ENCODE measurements at regions not wholly inside any gene's neighbourhood (a gene's known extent, or its start where the extent isn't known, plus 50 kb on each side); places are given as distances from the start of the nearest gene placed in this dataset.
"Not testable (repeated sequence)": the region's sequence is repeated elsewhere in the genome, so short reads cannot be mapped to it uniquely, and the experiment has no call there.

DNA sequence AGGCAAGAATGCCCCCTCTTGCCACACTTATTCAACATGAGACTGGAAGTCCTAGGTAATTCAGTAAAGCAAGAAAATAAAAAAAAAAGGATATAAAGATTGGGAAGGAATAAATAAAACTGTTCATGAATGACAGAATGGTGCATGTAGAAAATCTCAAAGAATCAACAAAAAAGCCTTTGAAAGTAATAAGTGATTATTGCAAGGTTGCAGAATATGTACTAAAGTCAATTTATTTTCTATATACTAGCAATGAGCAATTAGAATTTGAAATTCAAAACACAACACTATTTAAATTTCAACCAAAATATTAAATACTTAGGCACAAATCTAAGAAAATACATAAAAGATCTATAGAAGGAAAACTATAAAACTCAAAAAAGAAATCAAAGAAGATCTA is 58.6 kb downstream of the MAGEA10 start:
- DNase-seq (ENCODE audit: low spot score), result no peak

DNA sequence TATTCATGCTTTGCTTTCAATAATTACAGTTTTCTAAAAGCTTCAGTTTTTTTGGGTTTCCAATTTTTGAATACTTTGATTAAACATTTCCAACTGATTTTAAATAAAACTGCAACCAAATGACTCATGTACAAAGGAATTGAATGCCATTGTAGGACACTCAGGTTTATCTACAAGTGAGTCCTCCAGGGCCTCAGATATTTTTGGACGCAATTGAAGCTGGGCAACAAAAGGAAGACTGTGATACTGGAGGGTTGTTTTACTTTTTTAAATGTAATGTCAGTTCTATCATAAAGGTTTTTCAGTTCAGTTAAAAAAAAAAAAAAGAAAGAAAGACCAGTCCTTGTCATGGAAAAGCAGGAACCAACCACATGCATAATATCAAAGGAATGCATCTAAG is 64.2 kb downstream of the MAGEA10 start:
- DNase-seq (ENCODE audit: low spot score), result no peak

DNA sequence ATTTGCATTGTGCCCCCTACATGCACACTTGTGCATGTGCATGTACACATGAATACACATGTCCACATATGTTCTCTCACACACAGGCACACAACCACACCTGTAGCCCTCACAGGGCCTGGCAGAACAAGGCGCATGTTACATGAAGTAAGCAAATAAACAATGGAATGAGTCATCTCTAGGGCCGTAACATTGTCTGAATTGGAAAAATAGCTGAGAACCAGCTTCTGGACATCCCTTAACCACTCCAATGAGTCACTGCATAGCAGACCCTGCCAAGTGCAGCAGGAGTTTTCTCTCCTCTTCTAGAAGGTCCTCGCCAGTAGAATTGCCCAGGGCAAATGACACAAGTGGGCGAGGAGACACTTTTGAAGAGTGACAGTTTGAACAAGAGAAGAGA is 66.1 kb downstream of the MAGEA10 start:
- peak; percentile 75 for DNase-seq (ENCODE audit: low spot score)

DNA sequence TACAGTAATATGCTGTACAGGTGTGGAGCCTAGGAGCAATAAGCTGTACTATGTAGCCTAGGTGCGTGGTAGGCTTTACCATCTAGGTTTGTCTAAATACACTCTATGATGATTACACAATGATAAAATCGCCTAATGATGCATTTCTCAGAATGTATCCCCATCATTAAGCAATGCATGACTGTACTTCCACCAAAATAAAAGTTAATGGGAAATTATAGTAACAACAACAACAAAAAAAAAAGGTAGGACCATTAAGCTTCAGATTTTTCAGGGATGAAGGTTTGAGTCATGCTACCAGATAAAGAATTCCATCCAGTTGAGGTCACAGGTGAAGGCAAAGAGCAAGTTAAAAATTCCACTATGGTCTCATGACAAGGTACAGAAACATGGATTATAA is 68.2 kb downstream of the MAGEA10 start:
- no peak for DNase-seq (ENCODE audit: low spot score)

DNA sequence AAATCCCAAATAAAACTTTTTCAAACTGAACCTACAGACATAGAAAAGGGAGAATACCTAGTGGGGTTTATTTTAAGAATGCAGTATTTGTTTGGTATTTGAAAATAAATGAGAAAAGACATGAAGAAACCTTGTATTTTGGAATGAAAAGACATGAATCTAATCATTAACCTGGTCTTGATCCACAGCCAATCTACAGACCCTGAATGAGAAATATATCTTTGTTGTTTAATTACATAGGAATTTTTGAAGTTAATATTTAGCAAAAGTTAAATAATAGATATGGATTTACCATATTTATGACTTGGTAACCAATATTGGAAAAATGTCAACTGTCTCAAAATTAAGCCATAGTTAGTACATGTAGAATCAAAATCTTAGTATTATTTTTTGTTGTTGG is 76.8 kb downstream of the MAGEA10 start:
- no peak for DNase-seq (ENCODE audit: low spot score)

DNA sequence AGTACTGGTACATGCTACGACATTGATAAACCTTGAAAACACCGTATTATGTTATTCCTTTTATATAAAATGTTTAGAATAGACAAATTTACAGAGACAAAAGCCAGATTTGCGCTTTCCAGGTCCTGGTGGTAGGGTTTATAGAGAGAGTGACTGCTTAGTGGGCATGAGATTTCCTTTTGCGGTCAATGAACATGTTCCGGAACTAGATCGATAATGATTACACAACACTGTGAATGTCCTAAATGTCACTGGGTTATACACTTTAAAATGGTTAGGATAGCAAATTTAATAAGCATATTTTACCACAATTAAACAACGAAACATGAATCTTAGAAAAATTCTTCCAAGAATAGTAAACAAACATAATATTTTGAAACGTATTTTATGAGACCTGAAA is 77.3 kb downstream of the MAGEA10 start:
- DNase-seq (ENCODE audit: low spot score), result no peak

DNA sequence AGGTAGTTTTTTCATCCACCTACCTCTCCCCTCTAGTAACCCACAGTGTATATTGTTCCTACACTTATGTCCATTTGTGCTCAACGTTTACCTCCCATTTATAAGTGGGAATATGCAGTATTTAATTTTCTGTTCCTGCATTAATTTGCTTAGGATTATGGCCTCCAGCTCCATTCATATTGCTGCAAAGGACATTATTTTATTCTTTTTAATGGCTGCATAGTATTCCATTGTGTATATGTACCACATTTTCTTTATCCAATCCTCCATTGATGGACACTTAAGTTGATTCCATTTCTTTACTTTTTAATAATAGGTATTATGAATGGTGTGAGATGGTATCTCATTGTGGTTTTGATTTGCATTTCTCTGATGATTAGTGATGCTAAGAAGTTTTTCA is 76.1 kb upstream of the GABRE start:
- not testable (repeated sequence) for DNase-seq (ENCODE audit: low spot score)

DNA sequence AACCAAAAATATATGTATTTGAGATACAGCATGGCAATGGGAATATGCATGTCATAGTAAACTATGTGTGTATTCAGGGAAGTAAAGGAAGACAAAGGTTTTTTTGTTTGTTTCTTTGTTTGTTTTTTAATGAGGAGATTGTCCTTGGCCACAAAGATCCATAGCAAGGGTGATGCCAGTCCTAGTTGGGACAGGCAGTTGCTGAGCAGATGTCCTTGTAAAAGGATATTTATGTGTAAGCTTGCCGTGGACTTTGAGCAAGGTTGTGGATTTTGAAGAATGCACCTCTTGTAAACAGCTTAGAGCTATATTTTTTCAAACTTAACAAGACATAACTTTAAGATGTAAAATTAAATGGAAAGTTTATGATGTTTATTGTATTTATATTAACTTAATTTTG is 69.9 kb upstream of the GABRE start:
- no peak for DNase-seq (ENCODE audit: low spot score)

DNA sequence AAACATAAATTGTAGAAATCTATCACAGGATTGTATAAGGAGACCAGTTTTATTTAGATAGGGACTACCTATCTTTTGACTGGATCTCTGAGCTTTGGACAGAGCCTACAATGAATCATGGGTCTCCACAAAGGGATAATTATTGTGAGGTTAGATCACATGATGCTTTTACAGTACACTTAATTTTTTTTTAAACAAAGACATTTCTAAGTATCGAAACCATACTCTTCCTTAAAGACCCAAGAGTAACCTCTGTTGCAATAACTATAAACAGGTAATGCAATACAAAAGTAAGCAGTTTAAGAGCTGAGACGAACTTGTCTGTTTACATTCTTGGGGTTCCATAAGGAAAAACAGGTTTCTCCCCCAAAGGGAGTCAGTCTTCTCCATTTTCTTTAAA is 64.3 kb upstream of the GABRE start:
- DNase-seq (ENCODE audit: low spot score), result no peak

DNA sequence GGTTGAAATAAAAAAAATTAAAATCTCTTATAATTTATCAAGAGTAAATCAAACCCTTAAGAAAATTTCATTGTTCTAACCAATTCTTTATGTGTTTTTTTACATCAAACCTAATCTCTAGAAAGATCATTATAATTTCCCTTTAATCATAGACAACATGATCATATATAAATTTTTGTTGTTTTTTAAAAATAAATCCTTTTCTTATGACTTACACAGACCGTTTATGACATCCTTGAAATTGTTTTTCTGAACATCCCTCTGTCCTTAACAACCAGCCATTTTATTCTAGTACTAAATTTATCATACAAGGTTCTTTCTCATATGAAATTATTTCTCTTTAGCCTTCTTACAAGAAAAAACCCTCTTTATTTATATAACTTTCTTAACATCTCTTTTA is 62.7 kb upstream of the GABRE start:
- no peak for DNase-seq (ENCODE audit: low spot score)

DNA sequence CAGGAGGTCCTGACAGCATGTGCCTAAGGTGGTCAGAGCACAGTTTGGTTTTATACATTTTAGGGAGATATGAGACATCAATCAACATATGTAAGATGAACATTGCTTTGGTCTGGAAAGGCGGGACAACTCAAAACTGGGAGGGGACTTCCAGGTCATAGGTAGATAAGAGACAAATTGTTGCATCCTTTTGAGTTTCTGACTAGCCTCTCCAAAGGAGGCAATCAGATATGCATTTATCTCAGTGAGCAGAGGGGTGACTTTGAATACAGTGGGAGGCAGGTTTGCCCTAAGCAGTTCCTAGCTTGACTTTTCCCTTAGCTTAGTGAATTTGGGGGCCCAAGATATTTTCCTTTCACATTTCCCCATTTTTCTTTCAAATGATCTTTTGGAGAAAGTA is 56.9 kb upstream of the GABRE start:
- DNase-seq (ENCODE audit: low spot score), result not testable (repeated sequence)

DNA sequence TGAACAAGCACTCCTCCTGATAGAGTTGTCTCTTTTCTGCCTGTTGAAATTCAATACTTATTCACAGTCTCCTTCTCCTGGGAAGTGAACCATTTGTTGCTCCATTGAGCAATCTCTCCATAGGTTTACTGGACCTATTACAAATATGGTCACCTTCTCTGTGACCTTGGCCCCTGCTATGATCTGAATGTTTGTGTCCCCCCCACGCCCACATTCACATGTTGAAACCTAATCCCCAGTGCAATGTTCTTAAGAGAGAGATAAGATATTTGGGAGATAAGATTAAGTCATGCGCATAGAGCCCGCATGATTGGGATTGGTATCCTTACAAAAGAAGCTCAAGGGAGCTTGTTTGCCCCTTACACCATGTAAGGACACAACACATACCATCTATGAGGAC is 54.1 kb upstream of the GABRE start:
- DNase-seq (ENCODE audit: low spot score), result no peak

DNA sequence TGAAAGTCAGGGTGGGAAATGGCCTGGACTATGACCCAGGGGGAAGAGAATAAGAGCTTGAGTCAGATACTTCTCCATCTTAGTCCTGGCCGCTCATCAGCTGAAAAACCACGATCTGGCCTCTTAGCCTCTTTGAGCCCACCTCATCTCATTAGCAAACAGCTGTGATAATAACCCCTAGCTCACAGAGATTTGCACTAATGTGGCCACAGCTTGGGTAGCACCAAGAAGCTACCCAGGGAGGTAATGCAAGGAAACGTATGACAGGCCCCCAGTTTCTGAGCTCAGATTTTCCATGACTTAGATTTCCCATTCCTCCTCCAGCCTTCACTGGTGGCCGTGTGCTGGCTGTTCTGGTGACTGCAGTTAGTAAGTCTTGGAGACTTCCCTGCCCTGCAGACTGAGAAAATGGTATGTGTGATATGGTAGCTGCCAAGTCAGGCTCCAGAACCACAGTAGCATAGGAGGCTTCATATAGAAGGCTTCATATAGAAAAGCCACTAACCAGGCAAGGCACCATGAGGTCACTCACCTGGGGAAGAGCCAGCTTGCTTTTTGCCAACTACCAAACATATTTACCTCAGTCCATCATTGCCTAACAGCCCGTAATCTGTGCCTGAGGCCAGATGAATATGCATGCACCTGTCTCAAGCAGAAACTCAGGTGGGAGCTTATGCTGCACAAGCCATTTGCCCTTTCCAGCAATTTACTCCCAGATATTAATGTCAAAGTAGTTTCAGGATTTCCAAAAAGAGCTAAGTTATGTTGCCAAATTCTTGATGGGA is 51.4 kb upstream of the GABRE start:
- no peak for DNase-seq (ENCODE audit: low spot score)

DNA sequence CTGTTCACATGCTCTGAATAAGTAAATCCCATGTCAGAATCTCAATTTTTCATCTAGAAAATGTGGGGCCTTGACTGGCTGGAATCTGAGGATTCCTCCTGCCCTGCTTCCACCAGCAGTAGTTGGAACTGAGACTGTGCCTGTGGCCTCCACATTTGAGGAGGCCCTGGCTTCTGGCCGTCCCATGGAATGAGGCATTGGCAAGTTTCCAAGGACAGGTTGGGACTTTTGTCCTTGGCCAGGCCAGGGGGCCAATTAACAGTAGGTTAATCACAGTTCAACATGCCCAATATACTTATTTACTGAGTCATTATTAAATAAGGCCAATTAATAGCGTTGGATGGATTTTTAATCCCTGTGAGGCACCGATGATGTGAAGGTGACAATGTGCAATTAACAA is 50.2 kb upstream of the GABRE start:
- DNase-seq (ENCODE audit: low spot score), result no peak

Data from AG08395 (cell line).